Vagina (tissue), 2 donors: ENCODE measurements at regions not wholly inside any gene's neighbourhood (a gene's known extent, or its start where the extent isn't known, plus 50 kb on each side); places are given as distances from the start of the nearest gene placed in this dataset.

Experiments
- DNase-seq, 2 donors: peaks; one replicate each; pipeline ENCODE4 v3.0.0-alpha.2; 2017; ENCODE audit errors: extremely low spot score in 2 of 2
- H3K27ac ChIP-seq: fragments of 200-600 bp; sonication (generic); one replicate; pipeline ENCODE4 v1.5.1; 2019
- H3K27me3 ChIP-seq: fragments of 200-600 bp; sonication (generic); one replicate; pipeline ENCODE4 v1.5.1; 2019
- H3K36me3 ChIP-seq, 2 donors: fragments of 200-600 bp; sonication (generic); one replicate each; pipeline ENCODE4 v1.5.1; 2017 to 2019
- H3K4me1 ChIP-seq: fragments of 200-600 bp; sonication (generic); one replicate; pipeline ENCODE4 v1.5.1; 2019
- H3K4me3 ChIP-seq, 2 donors: fragments of 200-600 bp; sonication (generic); 1 replicate in 1 of 2; 2 replicates in 1 of 2; pipeline ENCODE4 v1.5.1; 2016 to 2019
- H3K9me3 ChIP-seq: fragments of 200-600 bp; sonication (generic); one replicate; pipeline ENCODE4 v1.5.1; 2019
- CTCF ChIP-seq, 3 experiments: fragments of 450-650 bp in 2 of 3; fragments of 200-600 bp in 1 of 3; sonication (generic) in 1 of 3; IDR thresholded peaks; one replicate each; pipeline ENCODE4 v1.5.1; 2017 to 2019; ENCODE audit warnings: antibody characterized with exemption in 3 of 3, mild to moderate bottlenecking in 2 of 3, moderate library complexity in 2 of 3
- POLR2A ChIP-seq, 2 donors: fragments of 450-650 bp; IDR thresholded peaks; one replicate each; pipeline ENCODE4 v1.6.1; 2017; ENCODE audit warnings: antibody characterized with exemption in 2 of 2, mild to moderate bottlenecking in 2 of 2, moderate library complexity in 2 of 2
- POLR2AphosphoS5 ChIP-seq, 2 donors: sonication (generic); formaldehyde crosslinking; IDR thresholded peaks; one replicate each; pipeline ENCODE4 v1.9.0; 2017; ENCODE audit warnings: antibody characterized with exemption in 2 of 2, mild to moderate bottlenecking in 2 of 2, low read depth in 1 of 2; ENCODE audit not compliant: insufficient read depth in 1 of 2
- intact Hi-C: fragments of 100-400 bp; cut with DNase I; formaldehyde crosslinking; loops from one replicate; pipeline ENCODE4 v1.15.1; 2023

GRCh38 chr12:77685901-77686300, 144.8 kb upstream of the NAV3 start:
- DNase-seq: no peak
- no peak for TF ChIP-seq CTCF (IDR thresholded peaks at IDR 0.05)
- TF ChIP-seq POLR2A (IDR thresholded peaks at IDR 0.05): no peak
- no peak for TF ChIP-seq POLR2AphosphoS5 (IDR thresholded peaks at IDR 0.05; ENCODE audit: insufficient read depth in 1 of 2, low read depth in 1 of 2)
- no peak overlapping the region for H3K27ac ChIP-seq
- intact Hi-C loops: no loop called here
- H3K36me3 ChIP-seq: no peaks in the 10 kb centered on the region
- no peaks in the 10 kb centered on the region for H3K4me1 ChIP-seq
- no peak overlapping the region for H3K4me3 ChIP-seq
- H3K9me3 ChIP-seq: no peaks in the 10 kb centered on the region
- no peaks in the 10 kb centered on the region for H3K27me3 ChIP-seq

GRCh38 chr12:77685112-77685511, 145.6 kb upstream of the NAV3 start:
- H3K4me3 ChIP-seq: no peak overlapping the region

GRCh38 chr12:77682488-77682887, 148.2 kb upstream of the NAV3 start:
- no peak for DNase-seq

More at GRCh38 chr12:77685112-77685511, 145.6 kb upstream of the NAV3 start:
- H3K27me3 ChIP-seq: no peaks in the 10 kb centered on the region
- intact Hi-C loops: no loop called here
- H3K27ac ChIP-seq: no peak overlapping the region
- no peaks in the 10 kb centered on the region for H3K4me1 ChIP-seq
- no peaks in the 10 kb centered on the region for H3K9me3 ChIP-seq
- H3K36me3 ChIP-seq: no peaks in the 10 kb centered on the region
- no peak for DNase-seq
- TF ChIP-seq POLR2AphosphoS5 (IDR thresholded peaks at IDR 0.05; ENCODE audit: insufficient read depth in 1 of 2, low read depth in 1 of 2) (no peak), CTCF (IDR thresholded peaks at IDR 0.05) (peak in 2 of 3 experiments; percentile 25 to 34)

GRCh38 chr12:77681726-77682125, 149.0 kb upstream of the NAV3 start:
- H3K4me3 ChIP-seq: no peak overlapping the region
- H3K4me1 ChIP-seq: no peaks in the 10 kb centered on the region
- no peaks in the 10 kb centered on the region for H3K9me3 ChIP-seq
- intact Hi-C loops: no loop called here
- H3K27ac ChIP-seq: no peak overlapping the region
- no peaks in the 10 kb centered on the region for H3K27me3 ChIP-seq
- TF ChIP-seq POLR2AphosphoS5 (IDR thresholded peaks at IDR 0.05; ENCODE audit: insufficient read depth in 1 of 2, low read depth in 1 of 2) (no peak), CTCF (IDR thresholded peaks at IDR 0.05) (no peak), POLR2A (IDR thresholded peaks at IDR 0.05) (no peak)
- H3K36me3 ChIP-seq: no peaks in the 10 kb centered on the region
- no peak for DNase-seq

More at GRCh38 chr12:77682488-77682887, 148.2 kb upstream of the NAV3 start:
- TF ChIP-seq POLR2A (IDR thresholded peaks at IDR 0.05) (no peak), CTCF (IDR thresholded peaks at IDR 0.05) (no peak), POLR2AphosphoS5 (IDR thresholded peaks at IDR 0.05; ENCODE audit: insufficient read depth in 1 of 2, low read depth in 1 of 2) (no peak)
- Histone ChIP-seq H3K9me3 (no peaks in the 10 kb centered on the region), H3K4me1 (no peaks in the 10 kb centered on the region), H3K4me3 (no peak overlapping the region), H3K27me3 (no peaks in the 10 kb centered on the region), H3K36me3 (no peaks in the 10 kb centered on the region), H3K27ac (no peak overlapping the region)
- intact Hi-C loops: no loop called here

- no peaks in the 10 kb centered on the region for H3K9me3 ChIP-seq
- no peak for TF ChIP-seq POLR2AphosphoS5 (IDR thresholded peaks at IDR 0.05; ENCODE audit: insufficient read depth in 1 of 2, low read depth in 1 of 2)
- no peak for TF ChIP-seq CTCF (IDR thresholded peaks at IDR 0.05)
- no peak for TF ChIP-seq POLR2A (IDR thresholded peaks at IDR 0.05)
- H3K36me3 ChIP-seq: no peaks in the 10 kb centered on the region
- DNase-seq: no peak
- no peak overlapping the region for H3K27ac ChIP-seq
- H3K4me3 ChIP-seq: no peak overlapping the region
- intact Hi-C loops: no loop called here
- no peaks in the 10 kb centered on the region for H3K4me1 ChIP-seq
- no peaks in the 10 kb centered on the region for H3K27me3 ChIP-seq
Measured at GRCh38 chr12:77679686-77680085, 151.0 kb upstream of the NAV3 start.
